OCI-LY3 (cell line): ENCODE measurements at regions not wholly inside any gene's neighbourhood (a gene's known extent, or its start where the extent isn't known, plus 50 kb on each side); places are given as distances from the start of the nearest gene placed in this dataset.

Experiments
- CTCF ChIP-seq: fragments of 200-600, 300-600 bp; sonication (generic); IDR thresholded peaks from 2 replicates; pipeline ENCODE4 v1.5.1; 2014; ENCODE audit warnings: antibody characterized with exemption, low read length, low read depth
- EZH2phosphoT487 ChIP-seq: fragments of 200-600 bp; shearing (Covaris generic); IDR thresholded peaks from 2 replicates; pipeline ENCODE4 v1.6.1; 2018; ENCODE audit warnings: antibody characterized with exemption, mixed run types, low read depth

DNA sequence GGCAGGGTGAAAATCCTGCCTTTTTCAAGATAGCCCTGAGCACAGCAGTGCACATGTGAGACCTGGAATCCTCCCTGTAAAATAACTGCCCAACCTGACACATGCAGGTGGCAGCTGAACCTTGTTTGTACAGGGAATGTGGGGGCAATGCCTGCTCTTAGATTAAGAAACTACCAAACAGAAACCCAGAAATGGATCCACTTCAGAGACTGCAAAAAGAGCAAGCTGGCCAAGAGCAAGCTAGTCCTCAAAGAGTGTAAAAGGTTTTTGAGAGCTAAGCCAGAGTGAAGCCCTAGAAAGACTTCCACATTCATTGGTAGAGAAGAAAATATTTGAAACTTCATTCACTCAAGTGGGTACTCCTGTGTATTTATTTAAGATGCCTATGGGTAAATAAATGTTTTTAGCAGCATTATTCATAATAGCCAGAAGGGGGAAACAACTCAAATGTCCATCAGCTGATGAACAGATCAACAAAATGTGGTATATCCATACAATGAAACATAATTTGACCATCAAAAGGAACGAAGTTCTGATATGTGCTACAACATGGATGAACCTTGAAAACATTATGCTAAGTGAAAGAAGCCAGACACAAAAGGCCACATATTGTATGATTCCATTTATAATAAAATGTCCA lies 96.0 kb upstream of the TSC22D2 start:
- TF ChIP-seq CTCF, result no peak
- no peak for TF ChIP-seq EZH2phosphoT487
